Skeletal muscle satellite cell (primary cell): ENCODE measurements at regions not wholly inside any gene's neighbourhood (a gene's known extent, or its start where the extent isn't known, plus 50 kb on each side); places are given as distances from the start of the nearest gene placed in this dataset.
"Not testable (repeated sequence)": the region's sequence is repeated elsewhere in the genome, so short reads cannot be mapped to it uniquely, and the experiment has no call there.

Experiments used
- H3K27me3 ChIP-seq: 2 replicates; pipeline ENCODE4 v1.7.0; 2013; ENCODE audit warnings: low read length; ENCODE audit not compliant: control insufficient read depth, insufficient read depth
- H3K36me3 ChIP-seq: 2 replicates; pipeline ENCODE4 v1.7.0; 2013; ENCODE audit warnings: mild to moderate bottlenecking, control low read depth, low read length; ENCODE audit not compliant: insufficient read depth
- H3K4me1 ChIP-seq: 2 replicates; pipeline ENCODE4 v1.7.0; 2013; ENCODE audit warnings: low read length; ENCODE audit not compliant: control insufficient read depth, insufficient read depth
- H3K4me2 ChIP-seq: 2 replicates; pipeline ENCODE4 v1.7.0; 2013; ENCODE audit warnings: mild to moderate bottlenecking, low read length
- H3K4me3 ChIP-seq: 2 replicates; pipeline ENCODE4 v1.7.0; 2013; ENCODE audit warnings: low read length
- H3K9ac ChIP-seq: 2 replicates; pipeline ENCODE4 v1.7.0; 2013; ENCODE audit warnings: mild to moderate bottlenecking, low read depth, low read length, moderate library complexity
- H3K9me3 ChIP-seq: replicated peaks from 2 replicates; pipeline ENCODE4 v1.7.0; 2013; ENCODE audit warnings: mild to moderate bottlenecking, control low read depth, low read length

DNA sequence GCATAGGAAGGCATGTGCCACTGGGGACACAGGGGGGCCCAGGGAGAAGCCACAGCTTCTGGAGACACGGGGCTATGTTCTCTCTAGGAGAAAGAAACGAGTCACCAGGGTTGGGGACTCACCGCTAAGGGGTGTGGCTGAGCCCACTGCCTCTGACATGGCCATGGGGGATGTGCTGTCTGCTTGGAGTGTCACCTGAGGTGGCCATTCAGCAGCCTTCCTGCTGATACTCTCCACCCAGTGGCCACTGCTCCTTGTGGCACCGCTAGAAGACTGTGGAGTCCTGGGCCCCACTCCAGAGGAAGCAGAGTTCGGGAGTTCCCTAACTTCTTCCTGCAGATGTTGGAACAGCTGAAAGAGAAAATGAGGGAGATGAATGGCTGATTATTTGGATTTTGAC, 91.2 kb upstream of the SLC45A1 start:
- Histone ChIP-seq H3K36me3 (no peaks in the 10 kb centered on the region), H3K4me1 (peaks cover 5% of the 10 kb centered on the region), H3K4me2 (no peak overlapping the region), H3K9me3 (no peaks in the 10 kb centered on the region), H3K4me3 (no peak overlapping the region), H3K9ac (no peak overlapping the region), H3K27me3 (no peaks in the 10 kb centered on the region)

DNA sequence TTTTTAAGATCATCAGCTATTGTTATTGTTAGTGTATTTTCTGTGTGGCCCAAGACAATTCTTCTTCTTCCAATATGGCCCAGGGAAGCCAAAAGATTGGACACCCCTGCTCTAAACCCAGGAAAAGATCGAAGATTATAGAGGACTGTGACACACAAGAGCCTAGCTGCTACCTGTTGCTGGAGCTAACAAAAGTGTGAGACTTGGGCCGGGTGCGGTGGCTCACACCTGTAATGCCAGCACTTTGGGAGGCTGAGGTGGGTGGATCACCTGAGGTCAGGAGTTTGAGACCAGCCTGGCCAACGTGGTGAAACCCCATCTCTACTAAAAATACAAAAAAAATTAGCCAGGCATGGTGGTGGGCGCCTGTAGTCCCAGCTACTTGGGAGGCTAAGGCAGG, 91.9 kb upstream of the SLC45A1 start:
- H3K4me2 ChIP-seq, H3K9ac ChIP-seq, H3K27me3 ChIP-seq, H3K4me1 ChIP-seq, H3K9me3 ChIP-seq, H3K4me3 ChIP-seq, H3K36me3 ChIP-seq: not testable (repeated sequence)

DNA sequence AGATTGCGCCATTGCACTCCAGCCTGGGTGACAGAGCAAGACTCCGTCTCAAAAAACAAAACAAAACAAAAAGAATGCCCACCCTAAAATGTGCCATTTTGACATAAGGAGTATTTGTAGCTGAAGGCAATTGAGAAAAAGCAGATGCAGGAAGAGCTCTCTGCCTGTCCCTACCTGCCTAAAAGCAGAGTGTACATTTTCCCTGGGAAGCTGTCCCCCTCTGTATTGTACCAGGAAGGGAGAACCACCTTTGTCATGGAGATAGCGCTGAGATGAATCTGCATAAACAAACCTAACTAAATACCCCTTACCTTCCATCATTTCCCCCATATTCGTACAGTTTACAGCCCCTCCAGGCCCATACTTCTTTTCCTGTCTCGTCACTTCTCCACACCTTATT, 94.4 kb upstream of the SLC45A1 start:
- Histone ChIP-seq H3K9ac (no peak overlapping the region), H3K27me3 (no peaks in the 10 kb centered on the region), H3K4me2 (no peak overlapping the region), H3K9me3 (no peaks in the 10 kb centered on the region), H3K36me3 (no peaks in the 10 kb centered on the region), H3K4me1 (peaks cover 18% of the 10 kb centered on the region), H3K4me3 (no peak overlapping the region)

DNA sequence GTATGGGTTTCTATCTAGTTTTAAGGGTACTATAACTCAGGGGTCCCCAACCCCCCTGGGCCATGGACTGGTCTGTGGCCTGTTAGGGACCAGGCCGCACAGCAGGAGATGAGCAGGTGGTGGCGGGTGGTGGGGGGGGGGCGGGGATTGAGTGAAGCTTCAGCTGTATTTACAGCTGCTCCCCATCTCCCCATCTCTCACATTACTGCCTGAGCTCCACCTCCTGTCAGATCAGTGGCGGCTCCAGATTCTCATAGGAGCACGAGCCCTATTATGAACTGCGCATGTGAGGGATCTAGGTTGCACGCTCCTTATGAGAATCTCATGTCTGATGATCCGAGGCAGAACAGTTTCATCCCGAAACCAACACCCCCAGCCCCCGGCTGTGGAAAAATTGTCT, 95.1 kb upstream of the SLC45A1 start:
- H3K4me2 ChIP-seq, result no peak overlapping the region
- no peak overlapping the region for H3K9ac ChIP-seq
- H3K9me3 ChIP-seq, result no peaks in the 10 kb centered on the region
- H3K4me3 ChIP-seq, result no peak overlapping the region
- H3K27me3 ChIP-seq, result no peaks in the 10 kb centered on the region
- H3K36me3 ChIP-seq, result no peaks in the 10 kb centered on the region
- peaks cover 25% of the 10 kb centered on the region for H3K4me1 ChIP-seq

DNA sequence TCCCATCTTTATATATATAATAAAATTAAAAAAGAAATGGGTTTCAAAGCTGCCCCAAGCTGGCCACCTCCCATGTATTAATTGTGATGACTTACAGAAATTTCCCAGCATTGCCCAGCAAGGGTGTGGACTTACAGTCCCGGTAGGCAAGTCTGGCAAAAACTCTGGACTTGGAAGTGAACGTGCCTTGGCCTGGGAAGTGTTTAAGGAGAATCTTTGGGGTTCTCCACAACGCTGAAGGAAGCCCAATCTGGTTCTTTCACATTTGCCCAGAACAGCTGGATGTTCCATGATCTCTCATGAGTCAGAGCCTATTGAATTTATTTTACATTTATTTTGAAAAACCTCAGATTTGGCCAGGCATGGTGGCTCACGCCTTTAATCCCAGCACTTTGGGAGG, 98.4 kb upstream of the SLC45A1 start:
- H3K4me2 ChIP-seq, result no peak overlapping the region
- peaks cover 42% of the 10 kb centered on the region for H3K4me1 ChIP-seq
- no peak overlapping the region for H3K4me3 ChIP-seq
- H3K9me3 ChIP-seq, result no peaks in the 10 kb centered on the region
- H3K9ac ChIP-seq, result no peak overlapping the region
- no peaks in the 10 kb centered on the region for H3K36me3 ChIP-seq
- H3K27me3 ChIP-seq, result no peaks in the 10 kb centered on the region

DNA sequence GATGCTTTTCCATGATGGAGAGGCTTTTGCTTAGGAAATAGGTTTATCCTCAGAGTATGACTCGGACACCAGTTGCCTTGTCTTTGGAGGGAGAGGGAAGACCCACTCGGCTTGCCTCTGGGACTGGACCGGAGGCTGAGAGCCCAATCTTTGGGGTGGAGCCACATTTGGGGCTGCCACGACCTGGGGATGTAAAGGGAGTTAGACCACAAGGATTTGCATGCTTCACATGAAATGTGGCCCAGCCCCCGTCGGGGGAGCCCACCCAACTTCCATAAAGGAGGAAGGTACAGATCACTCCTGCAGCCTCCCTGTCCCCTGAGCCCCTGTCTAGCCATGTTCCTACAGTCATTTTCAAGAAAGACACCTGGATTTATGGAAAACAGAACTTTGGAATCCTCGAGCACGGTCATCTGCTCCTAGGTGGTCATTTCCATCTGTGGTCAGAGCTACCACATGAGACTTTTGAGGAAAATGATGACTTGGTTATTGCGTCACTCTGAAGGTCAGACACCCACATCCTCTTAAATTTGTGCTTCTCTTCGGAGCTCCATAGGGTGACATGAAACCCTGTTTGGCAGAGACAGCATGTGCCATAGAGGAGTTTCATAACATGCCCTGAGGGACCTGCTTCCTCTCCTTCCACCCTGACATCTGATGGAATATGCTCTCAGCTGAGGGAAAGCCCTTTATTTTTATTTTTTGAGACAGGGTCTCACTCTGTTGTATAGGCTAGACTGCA, 99.4 kb upstream of the SLC45A1 start:
- H3K9me3 ChIP-seq, result no peaks in the 10 kb centered on the region
- no peaks in the 10 kb centered on the region for H3K27me3 ChIP-seq
- peaks cover 48% of the 10 kb centered on the region for H3K4me1 ChIP-seq
- H3K4me3 ChIP-seq, result no peak overlapping the region
- H3K4me2 ChIP-seq, result no peak overlapping the region
- H3K9ac ChIP-seq, result no peak overlapping the region
- H3K36me3 ChIP-seq, result no peaks in the 10 kb centered on the region

DNA sequence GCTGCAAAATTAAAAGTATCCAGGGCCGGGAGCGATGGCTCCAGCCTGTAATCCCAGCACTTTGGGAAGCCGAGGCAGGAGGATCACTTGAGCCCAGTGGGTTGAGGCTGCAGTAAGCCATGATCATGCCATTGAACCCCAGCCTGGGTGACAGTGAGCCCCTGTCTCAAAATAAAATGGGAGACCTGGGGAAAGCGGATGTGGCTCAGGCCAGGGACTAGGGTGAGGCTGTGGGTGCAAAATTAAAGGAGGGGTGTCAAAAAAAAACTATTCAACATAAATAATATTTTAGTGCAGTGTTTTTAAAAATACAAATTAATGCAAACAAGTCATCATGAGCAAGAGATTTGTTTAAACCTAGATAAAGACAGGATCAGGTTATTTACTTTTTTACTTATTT, 100.1 kb upstream of the SLC45A1 start:
- H3K4me3 ChIP-seq, result peak overlapping the region; percentile 21
- peak overlapping the region; percentile 74 for H3K9ac ChIP-seq
- H3K27me3 ChIP-seq, result no peaks in the 10 kb centered on the region
- H3K4me2 ChIP-seq, result peak overlapping the region; percentile 76
- H3K36me3 ChIP-seq, result no peaks in the 10 kb centered on the region
- no peaks in the 10 kb centered on the region for H3K9me3 ChIP-seq
- H3K4me1 ChIP-seq, result peaks cover 56% of the 10 kb centered on the region

DNA sequence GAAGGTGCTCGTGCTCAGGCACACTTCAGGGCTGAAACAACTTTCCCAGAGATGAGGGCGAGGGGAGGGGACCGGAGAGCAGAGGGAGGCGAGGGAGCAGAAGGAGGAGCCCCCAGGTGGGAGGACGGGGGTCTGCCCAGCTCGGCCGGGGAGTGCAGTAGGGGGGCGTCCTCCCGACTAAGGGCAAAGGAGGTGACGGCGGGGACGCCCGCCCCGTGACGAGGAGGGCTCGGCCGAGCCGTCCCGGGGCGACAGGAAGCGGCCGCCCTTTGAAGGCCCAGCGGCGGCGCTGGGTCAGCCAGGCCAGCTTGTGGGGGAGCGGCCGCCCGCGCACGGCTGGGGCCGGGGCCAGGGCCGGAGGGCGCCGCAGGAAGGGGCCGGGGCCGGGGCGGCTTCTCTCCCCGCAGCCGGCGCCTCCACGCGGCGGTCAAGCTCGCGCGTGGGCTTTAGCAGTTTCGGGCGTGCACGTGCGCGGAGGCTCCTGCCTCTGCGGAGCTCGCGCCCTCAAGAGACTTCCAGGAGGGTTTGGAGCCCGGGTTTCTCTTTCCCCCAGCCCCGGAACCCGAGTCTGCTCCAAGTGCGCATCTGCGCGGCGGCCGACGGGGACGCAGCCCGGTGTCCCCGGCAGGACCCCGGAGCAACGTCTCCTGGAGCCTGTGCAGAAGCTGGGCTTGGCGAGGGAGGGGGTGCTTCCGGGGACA, 100.8 kb upstream of the SLC45A1 start:
- Histone ChIP-seq H3K9ac (peak overlapping the region; percentile 74), H3K36me3 (no peaks in the 10 kb centered on the region), H3K27me3 (no peaks in the 10 kb centered on the region), H3K9me3 (no peaks in the 10 kb centered on the region), H3K4me1 (peaks cover 62% of the 10 kb centered on the region), H3K4me2 (peak overlapping the region; percentile 76), H3K4me3 (peak overlapping the region; percentile 21)

DNA sequence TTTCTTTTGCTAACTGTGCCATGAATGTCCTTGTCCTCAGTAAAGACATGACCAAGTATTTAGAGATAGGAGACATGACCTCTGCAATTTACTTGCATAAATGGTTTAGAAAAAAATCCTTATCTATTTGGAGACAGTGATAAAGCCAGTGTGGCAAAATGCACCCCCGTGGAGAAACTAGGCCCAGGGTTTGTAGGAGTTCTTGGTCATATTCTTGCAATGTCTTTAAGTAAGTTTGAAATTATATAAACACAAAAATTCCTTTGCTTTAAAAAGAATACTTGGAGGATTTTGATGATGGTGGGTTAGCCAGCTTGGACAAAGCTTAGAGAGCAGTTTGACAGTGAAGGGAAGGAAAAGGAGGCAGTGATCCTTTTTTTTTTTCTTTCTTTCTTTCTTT, 101.9 kb upstream of the SLC45A1 start:
- Histone ChIP-seq H3K36me3 (no peaks in the 10 kb centered on the region), H3K4me1 (peaks cover 72% of the 10 kb centered on the region), H3K9me3 (no peaks in the 10 kb centered on the region), H3K9ac (no peak overlapping the region), H3K27me3 (no peaks in the 10 kb centered on the region), H3K4me2 (no peak overlapping the region), H3K4me3 (no peak overlapping the region)

DNA sequence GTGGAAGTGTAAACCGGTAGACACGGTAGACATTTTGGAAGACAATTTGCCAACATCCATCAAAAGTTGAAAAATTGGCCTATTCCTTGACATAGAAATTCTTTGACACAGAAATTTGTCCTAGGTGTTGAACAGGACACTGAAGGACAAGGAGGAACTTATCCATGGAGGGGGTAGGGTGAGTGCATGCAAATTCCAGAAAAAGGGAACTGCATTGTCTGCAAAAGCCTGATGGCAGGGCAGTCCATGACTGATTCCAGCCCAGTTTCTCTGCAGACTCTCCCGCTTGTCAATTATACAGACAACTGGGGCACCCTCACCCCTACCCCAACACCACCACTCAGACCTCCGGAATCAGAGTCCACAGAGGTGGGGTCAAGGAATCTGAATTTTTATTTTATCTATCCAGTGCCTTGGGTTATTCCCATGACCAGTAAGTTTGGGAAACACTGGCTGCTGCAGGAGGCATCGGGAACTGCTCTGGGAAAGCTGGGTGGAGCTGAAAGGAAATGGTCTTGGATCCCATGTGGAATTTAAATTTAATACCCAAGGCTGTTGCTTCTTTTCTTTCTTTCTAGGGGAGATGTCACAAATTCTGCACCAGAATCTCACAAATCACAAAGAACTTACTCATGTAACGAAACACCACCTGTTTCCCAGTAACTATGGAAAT, 103.3 kb upstream of the SLC45A1 start:
- H3K4me2 ChIP-seq, result no peak overlapping the region
- no peaks in the 10 kb centered on the region for H3K27me3 ChIP-seq
- no peak overlapping the region for H3K4me3 ChIP-seq
- no peaks in the 10 kb centered on the region for H3K36me3 ChIP-seq
- H3K9me3 ChIP-seq, result no peaks in the 10 kb centered on the region
- peaks cover 70% of the 10 kb centered on the region for H3K4me1 ChIP-seq
- H3K9ac ChIP-seq, result no peak overlapping the region

DNA sequence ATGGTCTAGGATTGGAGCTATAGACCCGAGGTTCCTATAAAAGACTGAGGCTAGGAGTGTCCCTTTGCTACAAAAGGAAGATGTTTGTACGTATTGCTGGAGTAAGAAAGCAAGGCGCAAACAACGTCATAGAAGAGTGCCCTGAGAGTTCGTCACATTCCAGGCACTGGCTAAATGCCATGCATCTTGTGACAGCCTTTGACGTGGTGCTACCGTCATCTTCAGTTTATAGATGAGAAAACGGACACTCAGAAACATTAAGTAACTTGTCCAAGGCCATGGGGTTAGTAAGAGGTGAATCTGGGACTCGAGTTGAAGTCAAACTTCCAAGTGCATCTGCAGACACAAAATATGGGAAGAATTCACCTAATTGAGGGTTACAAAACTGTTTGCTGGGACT, 104.2 kb upstream of the SLC45A1 start:
- peaks cover 64% of the 10 kb centered on the region for H3K4me1 ChIP-seq

More for the DNA sequence above, 104.2 kb upstream of the SLC45A1 start:
- no peak overlapping the region for H3K9ac ChIP-seq
- H3K36me3 ChIP-seq, result no peaks in the 10 kb centered on the region
- no peaks in the 10 kb centered on the region for H3K27me3 ChIP-seq
- no peaks in the 10 kb centered on the region for H3K9me3 ChIP-seq
- H3K4me2 ChIP-seq, result no peak overlapping the region
- no peak overlapping the region for H3K4me3 ChIP-seq
